T follicular helper cell (primary cell): ENCODE measurements at regions not wholly inside any gene's neighbourhood (a gene's known extent, or its start where the extent isn't known, plus 50 kb on each side); places are given as distances from the start of the nearest gene placed in this dataset.

Experiments
- DNase-seq: peaks from one replicate; pipeline ENCODE4 v3.0.0-alpha.2; 2020; ENCODE audit warnings: low read depth

DNA sequence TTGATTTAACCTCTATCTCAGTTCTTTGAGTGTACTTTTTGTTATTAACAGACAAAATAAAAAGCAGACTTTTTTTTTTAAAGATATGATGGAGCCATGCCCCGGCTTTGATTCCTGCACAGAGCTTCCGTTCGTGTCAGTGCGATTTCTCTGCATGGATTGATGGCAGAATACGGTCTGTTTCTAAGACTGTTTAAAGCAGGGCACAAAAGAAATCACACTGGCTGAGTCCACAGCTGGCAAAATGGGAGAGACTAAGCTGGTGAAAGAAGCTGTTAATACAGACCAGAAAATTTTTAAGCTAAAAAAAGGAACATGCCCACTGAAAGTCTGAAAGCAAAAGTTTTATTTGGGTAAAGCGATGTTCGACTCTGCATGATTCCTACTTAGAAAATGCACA is 501.4 kb upstream of the WWC1 start:
- DNase-seq: no peak

DNA sequence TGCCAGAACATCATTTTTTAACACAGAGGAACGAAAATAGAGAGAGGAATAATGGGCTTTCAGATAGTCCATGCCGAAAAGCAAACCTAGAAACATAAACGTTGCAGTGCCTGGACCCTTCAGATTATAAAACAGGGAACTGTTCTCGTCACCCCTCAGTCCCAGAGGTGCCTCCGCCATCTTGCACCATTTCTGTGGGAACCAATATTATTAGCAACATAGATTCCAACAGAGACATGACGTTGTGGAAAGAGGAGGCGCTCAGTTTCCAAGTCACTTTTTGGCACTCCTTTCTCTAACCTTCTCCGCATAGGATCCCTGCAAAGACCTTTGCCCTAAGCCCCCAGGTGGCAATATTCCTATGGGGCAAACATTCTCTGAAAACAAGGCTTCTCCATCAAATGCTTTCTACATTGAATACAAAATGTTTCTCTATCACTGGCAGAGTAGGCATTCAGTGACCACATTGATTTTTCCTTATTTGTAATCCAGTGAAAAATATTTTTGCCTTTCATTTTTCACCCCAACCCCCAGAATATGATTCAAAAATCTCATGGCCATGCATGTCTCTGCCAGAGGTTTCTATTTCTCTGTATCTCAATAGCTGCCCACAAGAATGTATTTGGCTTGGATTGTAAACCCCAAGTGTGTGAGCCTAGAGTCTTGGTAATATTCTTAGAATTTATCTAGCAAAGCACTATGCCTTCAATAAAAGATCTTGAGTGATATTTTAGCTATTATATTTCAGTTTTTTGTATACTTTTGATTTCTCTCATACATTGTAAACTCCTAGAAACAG is 500.8 kb upstream of the WWC1 start:
- DNase-seq: no peak

DNA sequence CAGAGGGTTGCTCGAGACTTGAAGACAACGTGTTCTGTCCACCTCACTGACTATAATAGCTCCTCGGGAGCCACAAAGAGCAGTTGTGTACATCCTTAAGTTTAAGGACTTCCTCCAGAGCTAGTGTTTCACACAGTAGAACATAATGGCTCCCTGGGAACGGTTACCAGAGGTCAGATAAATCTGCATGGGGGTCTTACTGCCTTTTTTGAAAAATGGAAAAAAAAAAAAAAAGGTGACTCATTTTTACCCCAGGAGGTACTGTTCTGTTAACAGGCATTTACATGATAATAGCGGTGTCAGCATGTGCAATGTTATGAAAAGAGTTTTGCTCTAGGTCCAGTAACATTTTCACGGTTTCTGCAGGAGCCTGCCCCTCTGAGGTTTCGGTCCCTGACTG is 498.9 kb upstream of the WWC1 start:
- no peak for DNase-seq

DNA sequence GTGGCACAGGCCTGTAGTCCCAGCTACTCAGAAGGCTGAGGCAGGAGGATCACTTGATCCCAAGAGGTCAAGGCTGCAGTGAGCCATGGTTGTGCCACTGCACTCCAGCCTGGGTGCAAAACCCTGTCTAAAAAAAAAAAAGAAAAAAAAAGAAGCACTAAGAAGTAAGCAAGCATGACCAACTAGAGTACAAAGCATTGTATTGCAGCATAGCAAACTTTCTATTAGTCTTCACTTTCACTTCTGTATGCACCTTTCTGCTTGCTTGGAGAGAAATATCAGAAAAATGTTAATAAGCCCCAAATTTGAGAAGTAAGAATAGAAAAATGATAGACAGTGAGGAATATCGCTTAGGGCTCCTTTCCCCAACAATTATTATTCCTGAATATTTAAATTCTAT is 497.7 kb upstream of the WWC1 start:
- no peak for DNase-seq

DNA sequence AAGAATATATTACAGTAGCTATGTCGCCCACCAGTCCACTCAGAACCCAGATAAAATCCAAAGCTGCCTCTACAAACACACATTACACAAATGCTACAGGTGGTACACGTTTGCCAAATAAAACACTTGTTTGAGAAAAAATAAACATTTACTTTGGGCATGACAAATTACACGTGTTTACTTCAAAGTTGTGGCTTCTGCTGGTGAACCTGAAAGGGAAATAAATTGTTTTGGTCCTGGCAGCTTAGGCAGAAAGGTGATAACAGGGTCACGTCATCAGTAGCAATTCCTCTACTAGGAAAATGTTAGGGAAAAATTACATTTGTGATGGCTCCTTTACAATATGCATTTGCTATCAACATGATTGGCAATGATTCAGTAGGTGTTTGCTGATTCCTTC is 497.3 kb upstream of the WWC1 start:
- no peak for DNase-seq

- DNase-seq: no peak
Observed at GRCh38 chr5:167796672-167797071, 494.8 kb upstream of the WWC1 start.

DNA sequence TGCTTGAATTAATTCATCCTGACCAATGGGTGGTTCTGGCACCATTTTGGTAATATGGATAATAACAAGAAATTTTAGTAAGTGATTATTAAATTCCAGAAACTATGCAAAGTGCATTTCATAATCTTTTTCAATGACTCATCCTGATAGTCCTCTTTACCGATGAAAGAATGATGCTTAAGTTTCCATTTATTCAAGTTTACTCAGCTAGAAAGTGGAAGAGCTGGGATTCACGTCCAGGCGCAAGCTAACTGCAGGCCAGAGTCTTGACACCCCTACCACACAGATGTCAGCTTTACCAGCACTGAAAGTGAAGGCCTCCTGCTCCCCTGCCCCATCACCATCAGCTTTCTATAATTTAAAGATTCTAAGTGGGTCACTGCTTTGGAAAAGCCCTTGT is 493.5 kb upstream of the WWC1 start:
- no peak for DNase-seq

DNA sequence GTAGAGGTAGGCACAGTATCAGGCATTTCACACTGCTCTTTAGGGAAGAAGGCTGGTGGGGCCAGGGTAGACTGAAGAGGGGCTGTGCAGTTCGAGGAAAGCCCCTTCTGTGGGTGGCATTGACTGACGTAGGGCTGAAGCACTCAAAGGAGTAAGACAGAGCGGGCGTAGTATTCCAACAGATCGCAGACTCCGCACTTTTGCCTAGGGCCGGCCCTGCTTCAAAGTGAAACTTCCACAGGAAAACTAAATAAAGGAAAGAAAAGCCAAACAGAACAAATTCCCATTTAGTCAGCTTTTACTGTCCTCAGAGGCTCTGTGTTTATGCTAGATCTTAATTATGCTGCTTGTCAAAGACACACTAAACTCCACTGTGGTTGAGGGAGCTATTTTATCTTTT is 493.0 kb upstream of the WWC1 start:
- no peak for DNase-seq

GRCh38 chr5:167800427-167800826 is 491.0 kb upstream of the WWC1 start:
- no peak for DNase-seq

GRCh38 chr5:167801999-167802398 is 489.4 kb upstream of the WWC1 start:
- no peak for DNase-seq

DNA sequence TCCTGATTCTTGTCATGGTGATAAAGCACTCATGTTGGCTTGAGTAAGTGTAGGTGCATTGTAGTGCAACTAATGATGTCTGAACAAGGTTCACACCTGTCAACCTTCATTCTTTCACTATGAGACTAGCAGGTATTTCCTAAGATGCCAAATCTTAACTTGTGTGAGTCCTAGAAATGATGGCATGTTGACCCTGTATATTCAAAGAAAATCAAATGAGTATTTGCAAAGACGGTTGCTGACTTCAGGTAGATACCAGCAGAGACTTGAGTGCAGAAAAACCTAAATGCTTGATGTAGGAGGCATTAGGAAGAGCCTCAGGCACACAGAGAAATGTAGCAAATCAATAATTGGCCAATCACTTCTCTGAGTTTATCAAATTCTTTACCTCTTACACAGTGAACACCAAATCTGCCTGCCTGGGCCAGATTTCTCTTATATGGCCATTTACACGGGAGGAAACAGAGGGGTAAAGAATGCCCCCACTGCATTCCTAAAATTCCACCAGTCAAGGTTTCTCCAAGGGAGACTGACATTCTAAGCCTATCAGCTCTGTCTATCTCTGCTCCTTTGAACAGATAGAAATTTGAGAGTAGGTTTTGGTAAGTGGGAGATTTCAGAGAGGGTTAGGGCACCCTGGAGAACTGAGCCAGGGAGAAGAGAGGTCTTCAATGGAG is 488.6 kb upstream of the WWC1 start:
- DNase-seq: no peak

DNA sequence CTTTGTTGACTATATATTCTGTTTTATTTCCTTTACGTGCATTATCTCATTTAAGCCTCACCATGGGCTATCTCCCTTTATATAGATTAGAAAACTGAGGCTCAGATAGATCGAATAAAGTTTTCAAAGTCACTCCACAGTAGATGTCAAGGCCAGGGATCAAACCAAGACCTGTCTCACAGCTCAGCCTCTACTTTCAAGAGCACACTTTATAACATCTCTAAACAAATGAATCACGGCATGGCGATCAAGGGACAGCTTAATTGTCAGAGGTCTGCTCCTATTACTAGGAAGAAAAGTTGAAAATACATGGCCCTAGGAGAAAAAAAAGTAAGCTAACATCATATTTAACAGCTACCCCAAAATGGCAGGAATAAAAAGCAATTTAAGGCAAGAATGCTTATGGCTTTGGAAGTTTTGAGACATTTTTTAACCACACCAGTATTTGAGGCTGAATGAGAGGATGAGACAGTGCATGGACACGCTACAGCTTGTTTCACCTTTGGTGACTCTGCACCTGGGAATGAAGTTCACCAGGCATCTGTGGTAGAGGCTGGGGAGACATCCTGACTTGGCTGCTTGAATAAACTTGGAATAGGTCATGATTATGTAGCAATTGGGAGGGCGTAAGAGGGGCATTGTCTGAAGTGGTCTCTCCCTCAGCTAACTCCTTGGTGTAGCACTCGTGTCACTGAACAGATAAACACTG is 486.8 kb upstream of the WWC1 start:
- no peak for DNase-seq

DNA sequence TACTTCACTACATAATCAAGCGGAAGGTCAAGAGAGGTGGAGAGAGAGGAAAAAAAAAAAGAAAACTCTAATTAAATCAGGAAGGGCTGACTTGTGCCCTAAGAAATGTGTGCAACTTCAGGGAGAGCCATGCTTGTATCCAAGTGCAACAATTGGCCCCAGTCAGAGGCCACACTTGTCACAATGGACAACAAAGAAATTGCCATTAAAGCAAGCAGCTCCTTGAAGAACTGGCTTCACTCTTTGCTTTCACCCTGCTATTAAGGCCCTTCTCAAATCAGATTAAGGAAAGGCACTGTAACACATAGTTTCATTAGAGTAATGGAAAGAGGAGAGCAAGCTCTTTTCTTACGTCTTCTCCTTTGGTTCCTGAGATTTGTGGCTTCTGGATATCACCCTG is 480.9 kb upstream of the WWC1 start:
- no peak for DNase-seq

DNA sequence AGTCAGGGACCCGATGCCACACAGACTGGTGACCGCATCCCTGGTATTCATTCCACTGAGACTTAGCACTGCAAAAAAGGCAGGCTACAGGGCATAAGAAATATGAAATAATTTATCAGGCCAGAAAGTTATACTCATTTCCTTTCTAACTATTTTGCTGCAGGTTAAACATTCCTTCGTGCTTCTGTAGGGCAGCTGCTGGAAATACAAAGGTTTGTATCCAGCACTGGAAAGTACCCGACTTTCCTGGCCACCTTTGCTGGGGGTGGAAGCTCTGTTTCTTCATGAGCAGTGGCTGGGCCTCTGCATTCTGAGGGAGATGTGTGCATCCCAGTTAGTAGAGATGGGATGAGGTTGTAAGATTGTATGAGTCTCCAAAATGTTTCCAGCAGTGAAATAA is 478.6 kb upstream of the WWC1 start:
- no peak for DNase-seq

DNA sequence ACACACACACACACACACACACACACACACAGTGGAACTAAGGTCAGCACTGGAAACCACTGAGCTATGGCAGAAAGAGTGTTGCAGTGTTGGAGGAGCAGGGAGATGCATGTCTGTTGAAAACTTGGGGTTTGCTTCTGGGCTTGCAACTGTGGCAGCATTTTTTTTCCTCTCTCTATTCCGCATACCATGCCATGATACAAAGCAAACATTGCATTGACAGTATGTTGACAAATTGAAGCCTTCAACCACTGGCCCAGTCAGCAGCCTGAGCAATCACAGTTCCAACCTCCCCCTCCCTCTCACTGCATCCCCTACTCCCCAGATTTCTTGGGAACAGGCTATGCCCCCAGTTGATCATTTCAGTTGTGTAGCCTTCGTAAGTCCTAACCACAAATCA is 478.1 kb upstream of the WWC1 start:
- DNase-seq: no peak

GRCh38 chr5:167814040-167814439 is 477.4 kb upstream of the WWC1 start:
- no peak for DNase-seq

DNA sequence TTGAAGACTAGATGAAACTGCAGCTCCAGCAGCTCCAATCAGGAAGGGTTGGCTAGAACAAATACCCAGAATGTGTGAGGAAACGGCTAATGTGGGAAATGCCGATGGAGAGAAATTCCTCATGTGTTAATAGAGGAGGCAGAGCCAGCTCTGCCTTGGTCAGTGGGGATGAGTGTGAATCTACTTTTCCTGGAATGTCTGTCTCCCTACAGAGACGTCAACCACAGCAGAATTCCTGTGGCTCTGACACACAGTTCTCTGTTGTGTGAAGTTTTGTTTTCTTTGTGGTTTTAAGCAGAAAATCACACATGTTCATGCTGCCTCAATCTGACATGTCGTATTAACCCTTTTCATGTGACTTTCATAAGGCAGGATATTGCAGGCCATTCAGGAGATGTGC is 476.6 kb upstream of the WWC1 start:
- DNase-seq: no peak

- DNase-seq: no peak
Observed at GRCh38 chr5:167816354-167816753, 475.1 kb upstream of the WWC1 start.

DNA sequence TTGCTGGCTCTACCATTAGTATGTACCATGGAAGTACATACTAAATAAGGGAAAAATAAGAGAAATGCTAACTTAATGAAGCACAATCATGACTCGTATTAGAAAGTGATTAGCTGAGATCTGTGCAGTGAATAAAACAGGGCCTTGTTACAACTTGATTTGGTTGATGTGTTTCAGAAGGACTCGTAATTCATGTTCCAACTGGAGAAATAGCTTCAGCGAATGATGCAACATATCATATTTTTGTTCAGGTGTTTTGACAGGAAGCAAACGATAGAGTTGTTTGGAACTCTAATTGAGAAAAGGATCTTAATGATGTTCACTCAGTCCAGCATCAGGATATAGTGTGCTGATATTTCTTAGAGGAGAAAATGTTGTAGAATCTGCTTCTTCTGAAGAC is 474.6 kb upstream of the WWC1 start:
- no peak for DNase-seq

GRCh38 chr5:167819406-167819805 is 472.0 kb upstream of the WWC1 start:
- DNase-seq: no peak

- no peak for DNase-seq
Observed at GRCh38 chr5:167820101-167820990, 471.1 kb upstream of the WWC1 start.

GRCh38 chr5:167821151-167821550 is 470.3 kb upstream of the WWC1 start:
- DNase-seq: no peak
